Kidney epithelial cell (primary cell): ENCODE measurements at regions not wholly inside any gene's neighbourhood (a gene's known extent, or its start where the extent isn't known, plus 50 kb on each side); places are given as distances from the start of the nearest gene placed in this dataset.
A peak's percentile ranks its signal among the peaks of the same experiment; 100 is the strongest.

Experiments used
- DNase-seq: peaks from one replicate; pipeline ENCODE4 v3.0.0-alpha.2; 2010; ENCODE audit warnings: low read depth
- H3K27me3 ChIP-seq: 2 replicates; pipeline ENCODE4 v1.6.0; 2011; ENCODE audit warnings: low read length; ENCODE audit not compliant: control insufficient read depth, insufficient read depth
- H3K36me3 ChIP-seq: 2 replicates; pipeline ENCODE4 v1.5.1; 2011; ENCODE audit warnings: low read length; ENCODE audit not compliant: control insufficient read depth, insufficient read depth
- H3K4me3 ChIP-seq: 2 replicates; pipeline ENCODE4 v1.5.1; 2011; ENCODE audit warnings: low read depth, mild to moderate bottlenecking, control low read depth, low read length
- TF ChIP-seq, protein P1 (sequence below): IDR thresholded peaks from 2 replicates; pipeline ENCODE4 v1.5.1; 2011; ENCODE audit warnings: mild to moderate bottlenecking, moderate library complexity, low read length, control low read depth, inconsistent platforms; ENCODE audit not compliant: insufficient read depth, poor library complexity, severe bottlenecking

DNA sequence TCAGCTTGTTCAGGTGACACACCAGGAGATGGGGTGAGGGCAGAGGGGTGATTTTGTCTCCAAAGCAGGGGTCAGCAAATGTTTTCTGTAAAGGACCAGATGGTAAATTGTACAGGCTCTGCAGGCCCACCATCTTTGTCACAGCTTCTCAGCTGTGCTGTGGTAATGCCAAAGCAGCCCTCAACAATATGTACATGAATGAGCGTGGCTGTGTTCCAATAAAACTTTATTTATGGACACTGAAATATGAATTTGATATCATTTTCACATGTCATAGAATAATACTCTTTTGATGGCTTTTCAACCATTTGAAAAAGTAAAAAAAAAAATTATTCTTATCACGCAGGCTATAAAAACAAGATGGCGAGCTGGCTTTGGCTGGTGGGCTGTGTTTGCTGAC lies 206.4 kb upstream of the RPL38 start:
- H3K4me3 ChIP-seq = no peak overlapping the region
- peaks cover 5% of the 10 kb centered on the region for H3K27me3 ChIP-seq
- no peaks in the 10 kb centered on the region for H3K36me3 ChIP-seq
- no peak for DNase-seq
- TF ChIP-seq, protein P1, sequence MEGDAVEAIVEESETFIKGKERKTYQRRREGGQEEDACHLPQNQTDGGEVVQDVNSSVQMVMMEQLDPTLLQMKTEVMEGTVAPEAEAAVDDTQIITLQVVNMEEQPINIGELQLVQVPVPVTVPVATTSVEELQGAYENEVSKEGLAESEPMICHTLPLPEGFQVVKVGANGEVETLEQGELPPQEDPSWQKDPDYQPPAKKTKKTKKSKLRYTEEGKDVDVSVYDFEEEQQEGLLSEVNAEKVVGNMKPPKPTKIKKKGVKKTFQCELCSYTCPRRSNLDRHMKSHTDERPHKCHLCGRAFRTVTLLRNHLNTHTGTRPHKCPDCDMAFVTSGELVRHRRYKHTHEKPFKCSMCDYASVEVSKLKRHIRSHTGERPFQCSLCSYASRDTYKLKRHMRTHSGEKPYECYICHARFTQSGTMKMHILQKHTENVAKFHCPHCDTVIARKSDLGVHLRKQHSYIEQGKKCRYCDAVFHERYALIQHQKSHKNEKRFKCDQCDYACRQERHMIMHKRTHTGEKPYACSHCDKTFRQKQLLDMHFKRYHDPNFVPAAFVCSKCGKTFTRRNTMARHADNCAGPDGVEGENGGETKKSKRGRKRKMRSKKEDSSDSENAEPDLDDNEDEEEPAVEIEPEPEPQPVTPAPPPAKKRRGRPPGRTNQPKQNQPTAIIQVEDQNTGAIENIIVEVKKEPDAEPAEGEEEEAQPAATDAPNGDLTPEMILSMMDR = no peak

DNA sequence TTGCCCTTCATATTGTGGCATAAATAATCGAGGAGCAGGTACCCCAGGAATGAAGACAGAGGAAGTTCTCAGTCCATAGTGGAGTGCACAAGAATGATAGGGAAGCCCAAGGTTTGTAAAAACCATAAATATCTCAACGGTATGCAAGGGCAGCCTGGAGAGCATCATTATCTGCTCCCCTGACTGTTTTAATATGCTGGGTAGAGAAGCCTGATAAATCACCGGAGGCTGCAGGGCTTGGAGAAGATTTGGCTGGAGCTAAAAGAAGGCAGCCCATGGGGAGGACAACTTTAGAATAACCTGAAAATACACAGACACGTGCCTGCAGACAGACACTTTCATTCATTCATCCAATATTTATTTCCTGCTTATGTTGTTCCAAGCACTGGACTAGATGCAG lies 205.2 kb upstream of the RPL38 start:
- TF ChIP-seq, protein P1 = no peak
- no peaks in the 10 kb centered on the region for H3K36me3 ChIP-seq
- no peak for DNase-seq
- H3K4me3 ChIP-seq = no peak overlapping the region
- peaks cover 5% of the 10 kb centered on the region for H3K27me3 ChIP-seq

DNA sequence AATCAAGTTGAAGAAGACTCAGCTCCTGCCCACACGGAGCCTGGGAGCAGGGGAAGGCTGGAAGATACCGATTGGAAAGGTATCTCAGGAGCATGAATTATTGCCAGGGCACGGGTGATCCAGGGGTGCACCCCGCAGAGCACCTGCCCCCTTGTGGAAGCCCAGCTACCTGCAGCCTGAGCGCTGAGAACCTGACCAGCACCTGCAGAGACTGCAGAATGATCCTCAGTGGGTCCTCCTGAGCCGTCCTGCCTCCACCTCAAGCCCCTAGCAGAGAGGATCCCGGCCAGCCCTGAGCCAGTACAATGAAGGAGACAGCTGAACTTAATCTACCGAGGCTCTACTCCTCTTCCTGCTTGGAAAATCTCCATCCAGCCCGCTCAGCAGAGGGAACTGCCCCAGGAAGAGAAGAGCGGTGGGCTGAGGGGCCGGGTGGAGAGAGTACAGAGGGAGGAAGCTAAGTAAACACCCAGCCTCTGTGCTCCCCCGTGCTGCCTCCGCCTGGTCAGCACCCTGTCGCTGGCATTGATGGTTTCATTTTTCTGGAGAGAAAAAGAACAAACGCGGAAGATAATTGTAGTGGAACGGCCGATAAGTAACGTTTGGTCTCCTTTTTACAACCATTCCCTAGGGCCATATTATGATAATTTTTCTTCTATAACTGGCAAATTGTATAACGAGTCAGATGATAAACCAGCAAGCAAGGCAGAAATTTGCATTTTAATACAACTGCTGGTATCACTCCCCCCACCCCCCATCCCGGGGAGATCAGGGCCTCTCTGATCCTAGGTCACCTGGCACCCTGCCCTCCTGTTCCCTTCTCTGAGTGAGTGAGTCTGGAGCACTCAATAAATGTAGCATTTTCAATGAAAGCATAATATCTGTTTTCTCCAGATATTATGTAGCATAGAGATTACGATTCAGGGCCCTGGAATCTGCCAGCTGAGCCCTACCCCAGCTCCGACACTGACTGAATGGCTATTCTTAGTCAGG lies 204.5 kb upstream of the RPL38 start:
- Histone ChIP-seq H3K36me3 (no peaks in the 10 kb centered on the region), H3K4me3 (no peak overlapping the region), H3K27me3 (peaks cover 5% of the 10 kb centered on the region)
- TF ChIP-seq, protein P1 = peak; percentile 79
- DNase-seq = no peak

DNA sequence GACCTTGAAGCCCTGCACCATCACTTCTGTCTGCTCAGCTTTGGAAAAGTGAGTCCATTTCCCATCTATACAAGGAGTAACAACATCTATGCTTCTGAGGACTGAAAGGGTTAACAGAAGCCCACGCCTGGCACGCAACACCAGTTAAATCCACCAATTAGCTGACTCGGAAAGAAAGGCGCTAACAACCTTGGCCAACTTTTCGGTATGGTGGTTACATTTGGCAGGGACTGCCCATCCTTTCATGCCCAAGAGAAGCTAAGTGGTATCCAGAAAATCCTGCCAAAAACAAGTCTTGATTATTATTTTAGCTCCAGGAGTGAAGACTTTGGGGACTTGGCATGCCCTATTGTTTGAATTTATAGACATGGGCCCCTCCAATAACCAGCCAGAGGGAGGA lies 202.3 kb upstream of the RPL38 start:
- DNase-seq = no peak
- Histone ChIP-seq H3K27me3 (peaks cover 5% of the 10 kb centered on the region), H3K4me3 (no peak overlapping the region), H3K36me3 (no peaks in the 10 kb centered on the region)
- TF ChIP-seq, protein P1 = no peak

DNA sequence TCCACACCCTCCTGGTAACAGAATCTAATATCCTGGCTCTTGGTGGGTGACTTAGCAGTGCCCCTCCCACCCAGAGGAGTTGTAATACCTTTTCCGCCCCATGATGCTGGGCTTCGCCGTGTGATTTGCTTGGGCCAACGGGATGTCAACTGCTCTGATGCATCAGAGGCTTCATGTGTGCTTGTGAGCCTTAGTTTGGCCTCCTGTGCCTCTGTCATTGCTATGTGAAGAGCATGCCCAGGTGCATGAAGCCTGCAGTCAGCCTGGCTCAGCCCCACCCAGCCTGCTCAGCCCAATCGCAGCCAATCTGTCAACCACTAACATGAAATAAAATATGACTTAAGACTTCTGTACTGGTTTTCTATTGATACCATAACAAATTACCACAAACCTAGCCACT lies 201.2 kb upstream of the RPL38 start:
- peaks cover 5% of the 10 kb centered on the region for H3K27me3 ChIP-seq
- no peak for DNase-seq
- H3K4me3 ChIP-seq = no peak overlapping the region
- H3K36me3 ChIP-seq = no peaks in the 10 kb centered on the region
- TF ChIP-seq, protein P1 = no peak

DNA sequence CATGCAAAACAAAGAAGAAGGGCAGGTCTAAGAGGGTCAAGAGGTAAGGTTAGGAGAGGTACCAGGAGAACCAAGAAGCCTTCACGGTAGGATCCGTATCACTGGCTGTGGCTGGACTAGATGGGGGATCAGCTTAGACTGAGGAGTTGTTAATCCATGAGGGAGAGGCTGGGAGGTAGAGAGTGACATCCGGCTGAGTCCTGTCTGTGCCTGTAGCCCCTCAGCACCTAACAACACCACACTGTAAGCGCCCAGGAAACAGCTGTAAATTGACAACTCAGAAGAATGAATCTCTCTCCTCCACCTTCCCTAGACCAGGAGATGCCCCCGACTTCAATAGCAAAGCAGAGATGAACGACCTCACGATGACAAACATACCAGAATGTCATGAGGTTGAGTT lies 199.4 kb upstream of the RPL38 start:
- no peaks in the 10 kb centered on the region for H3K36me3 ChIP-seq
- H3K4me3 ChIP-seq = no peak overlapping the region
- TF ChIP-seq, protein P1 = no peak
- H3K27me3 ChIP-seq = no peaks in the 10 kb centered on the region
- no peak for DNase-seq
